ENCODE measurements at regions not wholly inside any gene's neighbourhood (a gene's known extent, or its start where the extent isn't known, plus 50 kb on each side); places are given as distances from the start of the nearest gene placed in this dataset.

- Histone ChIP-seq H3K36me3 (ENCODE audit: control insufficient read depth in 4 of 4, insufficient read depth in 3 of 4, low read depth in 1 of 4, low read length in 3 of 4) (no peaks in the 10 kb centered on the region), H3K4me1 (ENCODE audit: control insufficient read depth in 4 of 4, insufficient read depth in 4 of 4, low read length in 3 of 4) (no peaks in the 10 kb centered on the region), H3K9ac (ENCODE audit: low read depth in 1 of 2, low read length in 2 of 2) (no peak overlapping the region), H3K27me3 (ENCODE audit: control insufficient read depth in 4 of 4, insufficient read depth in 4 of 4, low read length in 3 of 4) (no peaks in the 10 kb centered on the region), H3K4me3 (ENCODE audit: low read depth in 1 of 3, low read length in 3 of 3) (no peak overlapping the region), H3K9me3 (ENCODE audit: control insufficient read depth in 4 of 4, low read length in 3 of 4) (no peaks in the 10 kb centered on the region), H3K27ac (ENCODE audit: low read depth in 1 of 2, low read length in 2 of 2) (no peak overlapping the region)
- DNase-seq (ENCODE audit: low spot score) = no peak
- WGBS = 76% methylated on average over 9 of the region's 9 CpGs
- TF ChIP-seq CTCF (IDR thresholded peaks at IDR 0.05; ENCODE audit: low read depth, low read length, missing input control) (no peak), ZBTB33 (IDR thresholded peaks at IDR 0.05) (no peak), YY1 (IDR thresholded peaks at IDR 0.05) (no peak), FOXA2 (IDR thresholded peaks at IDR 0.05) (no peak), RXRA (IDR thresholded peaks at IDR 0.05) (no peak), SP1 (IDR thresholded peaks at IDR 0.05) (no peak), REST (IDR thresholded peaks at IDR 0.05) (no peak), ATF3 (IDR thresholded peaks at IDR 0.05) (no peak), FOXA1 (IDR thresholded peaks at IDR 0.05) (no peak), MAX (IDR thresholded peaks at IDR 0.05) (no peak), RAD21 (IDR thresholded peaks at IDR 0.05) (no peak), GABPA (IDR thresholded peaks at IDR 0.05 in 1 of 2, conservative IDR thresholded peaks at IDR 0.05 in 1 of 2) (no peak), HNF4A (conservative IDR thresholded peaks at IDR 0.05) (no peak), TAF1 (conservative IDR thresholded peaks at IDR 0.05) (no peak), HNF4G (IDR thresholded peaks at IDR 0.05) (no peak), EGR1 (IDR thresholded peaks at IDR 0.05; ENCODE audit: low read depth in 2 of 2) (no peak), JUND (IDR thresholded peaks at IDR 0.05) (no peak)
Measured at GRCh38 chr10:118501637-118502440, 93.6 kb downstream of the PRLHR start.
